Suprapubic skin (tissue), 4 donors: ENCODE measurements at regions not wholly inside any gene's neighbourhood (a gene's known extent, or its start where the extent isn't known, plus 50 kb on each side); places are given as distances from the start of the nearest gene placed in this dataset.
"Not testable (repeated sequence)": the region's sequence is repeated elsewhere in the genome, so short reads cannot be mapped to it uniquely, and the experiment has no call there.

Experiments used
- DNase-seq, 2 donors: peaks; one replicate each; pipeline ENCODE4 v3.0.0-alpha.2; 2019; ENCODE audit warnings: low spot score in 2 of 2
- H3K27ac ChIP-seq: fragments of 200-600 bp; sonication (generic); one replicate; pipeline ENCODE4 v1.5.1; 2019
- H3K27me3 ChIP-seq: fragments of 200-600 bp; sonication (generic); one replicate; pipeline ENCODE4 v1.5.1; 2019
- H3K36me3 ChIP-seq: fragments of 200-600 bp; sonication (generic); one replicate; pipeline ENCODE4 v1.5.1; 2019
- H3K4me1 ChIP-seq: fragments of 200-600 bp; sonication (generic); one replicate; pipeline ENCODE4 v1.5.1; 2019
- H3K4me3 ChIP-seq: fragments of 200-600 bp; sonication (generic); one replicate; pipeline ENCODE4 v1.5.1; 2019; ENCODE audit warnings: mild to moderate bottlenecking
- H3K9me3 ChIP-seq: fragments of 200-600 bp; sonication (generic); one replicate; pipeline ENCODE4 v1.5.1; 2019
- EP300 ChIP-seq: sonication (generic); formaldehyde crosslinking; IDR thresholded peaks from one replicate; pipeline ENCODE4 v1.6.1; 2017; ENCODE audit warnings: antibody characterized with exemption
- POLR2A ChIP-seq, 2 donors: fragments of 450-650 bp; IDR thresholded peaks; one replicate each; pipeline ENCODE4 v1.6.1; 2017; ENCODE audit warnings: antibody characterized with exemption in 2 of 2, mild to moderate bottlenecking in 2 of 2, moderate library complexity in 2 of 2
- POLR2AphosphoS5 ChIP-seq, 3 donors: sonication (generic); formaldehyde crosslinking; IDR thresholded peaks; one replicate each; pipeline ENCODE4 v1.6.1; 2017; ENCODE audit warnings: antibody characterized with exemption in 3 of 3
- WGBS: methylation state at CpG from one replicate; pipeline ENCODE4 v1.1.5; 2018; 5-methylcytosine and 5-hydroxymethylcytosine counted together
- TF ChIP-seq, protein P1 (sequence below), 2 donors: fragments of 200-600 bp in 1 of 2; fragments of 450-650 bp in 1 of 2; sonication (generic) in 1 of 2; IDR thresholded peaks; one replicate each; pipeline ENCODE4 v1.5.1; 2016 to 2019; ENCODE audit warnings: antibody characterized with exemption in 2 of 2, mild to moderate bottlenecking in 1 of 2, moderate library complexity in 1 of 2

DNA sequence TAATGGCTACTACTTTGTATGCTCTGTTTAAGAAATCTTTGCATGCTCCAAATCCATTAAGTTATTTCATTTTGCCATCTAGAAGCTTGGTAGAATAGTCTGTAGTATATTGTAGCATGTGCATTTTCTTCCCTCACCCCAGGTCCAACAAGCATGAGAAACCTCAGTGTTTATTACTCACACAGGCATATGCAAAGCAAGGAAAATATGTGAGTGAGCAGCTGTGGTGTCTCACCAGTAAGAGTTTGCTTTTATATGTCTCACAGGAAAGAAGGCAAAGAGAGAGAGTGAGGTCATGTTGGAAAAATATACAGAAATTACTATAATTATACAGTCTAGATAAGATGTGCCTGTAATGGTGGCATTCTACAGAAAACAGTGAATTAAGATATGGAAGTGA is 312.5 kb downstream of the C3orf38 start:
- Histone ChIP-seq H3K9me3 (no peaks in the 10 kb centered on the region), H3K4me3 (no peak overlapping the region), H3K36me3 (no peaks in the 10 kb centered on the region), H3K27ac (no peak overlapping the region), H3K4me1 (no peaks in the 10 kb centered on the region), H3K27me3 (no peaks in the 10 kb centered on the region)
- no peak for DNase-seq
- no peak for TF ChIP-seq POLR2AphosphoS5 (IDR thresholded peaks at IDR 0.05)
- TF ChIP-seq EP300, result no peak
- TF ChIP-seq, protein P1, sequence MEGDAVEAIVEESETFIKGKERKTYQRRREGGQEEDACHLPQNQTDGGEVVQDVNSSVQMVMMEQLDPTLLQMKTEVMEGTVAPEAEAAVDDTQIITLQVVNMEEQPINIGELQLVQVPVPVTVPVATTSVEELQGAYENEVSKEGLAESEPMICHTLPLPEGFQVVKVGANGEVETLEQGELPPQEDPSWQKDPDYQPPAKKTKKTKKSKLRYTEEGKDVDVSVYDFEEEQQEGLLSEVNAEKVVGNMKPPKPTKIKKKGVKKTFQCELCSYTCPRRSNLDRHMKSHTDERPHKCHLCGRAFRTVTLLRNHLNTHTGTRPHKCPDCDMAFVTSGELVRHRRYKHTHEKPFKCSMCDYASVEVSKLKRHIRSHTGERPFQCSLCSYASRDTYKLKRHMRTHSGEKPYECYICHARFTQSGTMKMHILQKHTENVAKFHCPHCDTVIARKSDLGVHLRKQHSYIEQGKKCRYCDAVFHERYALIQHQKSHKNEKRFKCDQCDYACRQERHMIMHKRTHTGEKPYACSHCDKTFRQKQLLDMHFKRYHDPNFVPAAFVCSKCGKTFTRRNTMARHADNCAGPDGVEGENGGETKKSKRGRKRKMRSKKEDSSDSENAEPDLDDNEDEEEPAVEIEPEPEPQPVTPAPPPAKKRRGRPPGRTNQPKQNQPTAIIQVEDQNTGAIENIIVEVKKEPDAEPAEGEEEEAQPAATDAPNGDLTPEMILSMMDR (IDR thresholded peaks at IDR 0.05), result no peak
- no peak for TF ChIP-seq POLR2A (IDR thresholded peaks at IDR 0.05)

DNA sequence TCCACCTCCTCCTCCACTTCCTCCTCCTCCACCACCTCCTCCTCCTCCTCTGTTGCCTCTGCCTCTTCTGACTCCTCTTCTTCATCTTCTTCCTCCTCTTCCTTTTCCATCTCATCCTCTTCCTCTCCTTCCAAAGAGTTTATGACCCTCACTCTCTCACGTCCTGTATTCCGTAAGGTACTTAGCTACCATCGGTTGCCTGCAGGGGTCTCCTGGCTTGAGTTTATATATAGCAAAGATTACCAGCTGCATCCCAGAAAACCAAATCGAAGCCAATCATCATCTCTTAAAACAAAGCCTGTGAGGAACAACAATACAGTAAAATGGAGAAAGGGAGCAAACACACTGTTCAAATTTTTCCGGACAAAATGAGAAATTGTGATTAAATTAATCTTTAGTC is 317.4 kb downstream of the C3orf38 start:
- no peaks in the 10 kb centered on the region for H3K27me3 ChIP-seq
- TF ChIP-seq POLR2A (IDR thresholded peaks at IDR 0.05) (no peak), POLR2AphosphoS5 (IDR thresholded peaks at IDR 0.05) (no peak), EP300 (no peak)
- TF ChIP-seq, protein P1 (IDR thresholded peaks at IDR 0.05), result no peak
- no peak overlapping the region for H3K27ac ChIP-seq
- H3K9me3 ChIP-seq, result no peaks in the 10 kb centered on the region
- H3K4me1 ChIP-seq, result no peaks in the 10 kb centered on the region
- no peak overlapping the region for H3K4me3 ChIP-seq
- H3K36me3 ChIP-seq, result no peaks in the 10 kb centered on the region
- DNase-seq, result no peak
- WGBS, result 83% methylated on average over 5 of the region's 5 CpGs

DNA sequence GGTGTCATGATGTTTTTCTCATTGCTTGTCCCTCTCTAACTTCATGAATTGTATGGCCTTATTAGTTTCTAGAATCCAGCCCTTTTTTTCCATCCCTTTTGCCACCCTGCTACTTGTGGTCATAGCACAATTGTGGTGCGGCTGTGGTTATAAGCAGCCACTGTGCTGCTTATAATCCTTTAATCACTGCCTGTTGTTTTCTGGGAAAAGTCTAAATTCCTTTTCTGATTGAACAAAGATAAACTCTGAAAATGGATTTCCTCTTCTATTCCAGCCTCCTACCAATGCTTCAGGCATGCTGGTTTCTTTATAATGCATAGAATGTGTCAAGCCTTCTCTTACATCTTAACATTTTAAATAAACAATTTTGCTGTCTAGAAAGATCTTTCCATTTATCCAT is 319.5 kb downstream of the C3orf38 start:
- 78% methylated on average over 1 of the region's 1 CpG for WGBS
- Histone ChIP-seq H3K4me1 (no peaks in the 10 kb centered on the region), H3K4me3 (no peak overlapping the region), H3K36me3 (no peaks in the 10 kb centered on the region), H3K27ac (no peak overlapping the region), H3K27me3 (no peaks in the 10 kb centered on the region), H3K9me3 (no peaks in the 10 kb centered on the region)
- TF ChIP-seq, protein P1 (IDR thresholded peaks at IDR 0.05), result no peak
- TF ChIP-seq EP300 (no peak), POLR2AphosphoS5 (IDR thresholded peaks at IDR 0.05) (no peak), POLR2A (IDR thresholded peaks at IDR 0.05) (no peak)
- no peak for DNase-seq

DNA sequence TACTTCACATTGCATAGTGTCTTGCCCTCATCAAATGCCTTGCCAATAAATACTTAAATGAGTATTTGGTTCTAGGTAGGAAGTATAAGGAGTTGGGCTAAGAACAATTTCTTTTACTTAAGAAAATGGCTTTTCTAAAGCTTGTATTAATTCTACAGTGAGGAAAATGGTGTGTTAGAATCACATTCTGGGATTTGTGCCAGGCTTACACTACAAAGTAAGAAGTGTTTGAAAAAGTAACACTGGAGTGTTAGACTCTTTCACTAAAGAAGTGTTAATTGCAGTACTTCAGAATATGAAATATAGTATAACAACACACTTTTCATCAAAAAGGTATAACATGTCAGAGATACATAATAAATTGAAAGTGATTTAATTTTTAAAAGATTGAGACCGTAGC is 328.7 kb downstream of the C3orf38 start:
- Histone ChIP-seq H3K27ac (no peak overlapping the region), H3K27me3 (no peaks in the 10 kb centered on the region), H3K4me3 (no peak overlapping the region), H3K36me3 (no peaks in the 10 kb centered on the region), H3K4me1 (no peaks in the 10 kb centered on the region), H3K9me3 (no peaks in the 10 kb centered on the region)
- 61% methylated on average over 1 of the region's 1 CpG for WGBS
- TF ChIP-seq POLR2A (IDR thresholded peaks at IDR 0.05), result no peak
- no peak for DNase-seq

DNA sequence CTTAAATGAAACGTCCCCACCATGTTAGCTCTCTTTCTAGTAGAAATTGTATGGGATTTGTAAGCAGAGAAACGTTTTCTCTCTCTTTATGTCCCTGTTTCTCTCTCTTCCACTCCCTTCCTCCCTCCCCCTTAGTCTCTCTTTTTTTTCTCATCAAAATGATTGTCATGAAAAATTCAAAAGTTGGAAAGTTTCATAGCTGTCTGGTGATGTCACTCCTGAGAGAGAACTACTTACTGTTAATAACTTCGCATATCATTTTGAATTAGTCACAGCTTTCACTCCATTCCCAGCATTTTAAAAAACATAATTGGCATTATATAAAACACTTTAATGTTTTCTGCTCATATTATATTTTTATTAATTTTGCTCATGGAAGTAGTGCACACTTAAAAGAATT is 331.1 kb downstream of the C3orf38 start:
- WGBS, result 48% methylated on average over 3 of the region's 3 CpGs
- Histone ChIP-seq H3K9me3 (no peaks in the 10 kb centered on the region), H3K4me3 (no peak overlapping the region), H3K36me3 (no peaks in the 10 kb centered on the region), H3K27me3 (no peaks in the 10 kb centered on the region), H3K4me1 (no peaks in the 10 kb centered on the region), H3K27ac (no peak overlapping the region)
- TF ChIP-seq POLR2A (IDR thresholded peaks at IDR 0.05) (no peak), EP300 (no peak), POLR2AphosphoS5 (IDR thresholded peaks at IDR 0.05) (no peak)
- TF ChIP-seq, protein P1 (IDR thresholded peaks at IDR 0.05), result no peak
- no peak for DNase-seq

DNA sequence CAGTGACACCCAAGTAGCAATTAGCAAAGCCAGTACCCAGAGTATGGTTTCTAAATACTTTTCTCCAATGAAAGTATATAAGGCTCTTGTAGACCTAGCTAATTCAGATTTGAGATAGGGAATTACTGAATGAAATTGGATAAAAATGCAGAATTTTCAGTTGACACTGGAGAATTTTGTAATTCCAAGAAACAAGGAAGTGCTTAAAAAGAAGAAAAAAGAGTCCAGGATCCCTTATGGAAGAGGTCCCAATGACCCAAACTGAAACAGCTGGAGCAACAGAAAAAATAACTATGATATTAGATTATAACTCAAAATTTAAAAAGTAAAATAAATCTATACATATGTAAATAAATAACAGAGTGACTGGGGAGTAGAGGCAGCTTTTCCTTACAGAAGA is 335.2 kb downstream of the C3orf38 start:
- Histone ChIP-seq H3K27ac (no peak overlapping the region), H3K36me3 (no peaks in the 10 kb centered on the region), H3K9me3 (no peaks in the 10 kb centered on the region), H3K4me1 (no peaks in the 10 kb centered on the region), H3K4me3 (no peak overlapping the region), H3K27me3 (no peaks in the 10 kb centered on the region)
- DNase-seq, result no peak
- TF ChIP-seq POLR2A (IDR thresholded peaks at IDR 0.05), result no peak

DNA sequence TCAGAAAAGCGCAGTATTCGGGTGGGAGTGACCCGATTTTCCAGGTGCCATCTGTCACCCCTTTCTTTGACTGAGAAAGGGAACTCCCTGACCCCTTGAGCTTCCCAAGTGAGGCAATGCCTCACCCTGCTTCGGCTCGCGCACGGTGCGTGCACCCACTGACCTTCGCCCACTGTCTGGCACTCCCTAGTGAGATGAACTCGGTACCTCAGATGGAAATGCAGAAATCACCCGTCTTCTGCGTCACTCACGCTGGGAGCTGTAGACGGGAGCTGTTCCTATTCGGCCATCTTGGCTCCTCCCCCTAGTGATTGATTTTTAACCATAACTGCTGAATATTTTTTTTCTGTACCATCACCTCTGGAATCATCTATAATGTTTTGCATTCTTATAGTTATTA is 359.1 kb downstream of the C3orf38 start:
- H3K36me3 ChIP-seq, H3K9me3 ChIP-seq, H3K4me3 ChIP-seq, H3K27me3 ChIP-seq, H3K4me1 ChIP-seq, H3K27ac ChIP-seq, DNase-seq: not testable (repeated sequence)
- 96% methylated on average over 15 of the region's 15 CpGs for WGBS
